NCI-H774 (cell line): ENCODE measurements at regions not wholly inside any gene's neighbourhood (a gene's known extent, or its start where the extent isn't known, plus 50 kb on each side); places are given as distances from the start of the nearest gene placed in this dataset.

ENCODE experiments used
- DNase-seq: peaks from one replicate; lab custom pipeline; 2025; lab: John Stamatoyannopoulos, UW

GRCh38 chr14:41993687-41994086 lies 387.0 kb downstream of the LRFN5 start:
- DNase-seq = no peak

GRCh38 chr14:41986700-41987099 lies 380.0 kb downstream of the LRFN5 start:
- DNase-seq = no peak

GRCh38 chr14:41986083-41986645 lies 379.5 kb downstream of the LRFN5 start:
- no peak for DNase-seq

GRCh38 chr14:41973178-41973577 lies 366.5 kb downstream of the LRFN5 start:
- DNase-seq = no peak

GRCh38 chr14:41972531-41972930 lies 365.9 kb downstream of the LRFN5 start:
- no peak for DNase-seq

GRCh38 chr14:41960281-41960680 lies 353.6 kb downstream of the LRFN5 start:
- DNase-seq = no peak

- DNase-seq = no peak
Observed at GRCh38 chr14:41957459-41957858, 350.8 kb downstream of the LRFN5 start.
